ENCODE measurements at regions not wholly inside any gene's neighbourhood (a gene's known extent, or its start where the extent isn't known, plus 50 kb on each side); places are given as distances from the start of the nearest gene placed in this dataset.

- H3K27ac ChIP-seq: no peak overlapping the region
- ATAC-seq (no peak), DNase-seq (no peak)
- intact Hi-C loops (cut with DNase I): no loop called here
- TF ChIP-seq, protein P1, sequence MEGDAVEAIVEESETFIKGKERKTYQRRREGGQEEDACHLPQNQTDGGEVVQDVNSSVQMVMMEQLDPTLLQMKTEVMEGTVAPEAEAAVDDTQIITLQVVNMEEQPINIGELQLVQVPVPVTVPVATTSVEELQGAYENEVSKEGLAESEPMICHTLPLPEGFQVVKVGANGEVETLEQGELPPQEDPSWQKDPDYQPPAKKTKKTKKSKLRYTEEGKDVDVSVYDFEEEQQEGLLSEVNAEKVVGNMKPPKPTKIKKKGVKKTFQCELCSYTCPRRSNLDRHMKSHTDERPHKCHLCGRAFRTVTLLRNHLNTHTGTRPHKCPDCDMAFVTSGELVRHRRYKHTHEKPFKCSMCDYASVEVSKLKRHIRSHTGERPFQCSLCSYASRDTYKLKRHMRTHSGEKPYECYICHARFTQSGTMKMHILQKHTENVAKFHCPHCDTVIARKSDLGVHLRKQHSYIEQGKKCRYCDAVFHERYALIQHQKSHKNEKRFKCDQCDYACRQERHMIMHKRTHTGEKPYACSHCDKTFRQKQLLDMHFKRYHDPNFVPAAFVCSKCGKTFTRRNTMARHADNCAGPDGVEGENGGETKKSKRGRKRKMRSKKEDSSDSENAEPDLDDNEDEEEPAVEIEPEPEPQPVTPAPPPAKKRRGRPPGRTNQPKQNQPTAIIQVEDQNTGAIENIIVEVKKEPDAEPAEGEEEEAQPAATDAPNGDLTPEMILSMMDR (IDR thresholded peaks at IDR 0.05): no peak
- no peak for TF ChIP-seq POLR2A (IDR thresholded peaks at IDR 0.05)
- WGBS (ENCODE audit: insufficient coverage, low coverage, low lambda C conversion rate, missing lambda C conversion rate): no CpG with 5 or more reads among the region's 1 CpG
- H3K9me3 ChIP-seq: no peaks in the 10 kb centered on the region
- no peaks in the 10 kb centered on the region for H3K27me3 ChIP-seq
- H3K4me1 ChIP-seq: no peaks in the 10 kb centered on the region
- H3K36me3 ChIP-seq: no peaks in the 10 kb centered on the region
- H3K4me3 ChIP-seq: no peak overlapping the region
Measured at GRCh38 chrY:13551246-13551645, 71.4 kb upstream of the UTY start.

DNA sequence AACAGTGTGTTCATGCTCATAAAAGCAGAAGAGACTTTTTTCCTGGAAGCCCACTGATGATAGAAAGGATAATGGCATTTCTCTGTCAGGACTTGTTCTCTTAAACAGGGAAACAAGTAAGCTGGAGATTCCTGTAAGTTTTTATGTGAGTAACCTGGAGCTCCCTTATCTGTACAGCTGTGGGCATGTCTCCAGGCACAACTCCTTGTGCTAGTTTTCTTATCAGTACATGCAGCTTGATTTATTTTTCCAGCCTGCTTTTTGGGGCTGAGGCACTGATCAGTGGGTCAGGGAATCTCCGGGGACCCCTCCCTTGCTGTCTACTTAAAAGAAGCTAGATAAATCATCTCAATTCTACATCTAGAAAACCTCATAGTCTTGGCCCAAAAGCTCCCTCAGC lies 64.7 kb upstream of the UTY start:
- no peak overlapping the region for H3K4me3 ChIP-seq
- no peaks in the 10 kb centered on the region for H3K36me3 ChIP-seq
- ATAC-seq (no peak), DNase-seq (no peak)
- intact Hi-C loops (cut with DNase I): no loop called here
- no CpG with 5 or more reads among the region's 1 CpG for WGBS (ENCODE audit: insufficient coverage, low coverage, low lambda C conversion rate, missing lambda C conversion rate)
- H3K27me3 ChIP-seq: no peaks in the 10 kb centered on the region
- H3K9me3 ChIP-seq: no peaks in the 10 kb centered on the region
- TF ChIP-seq, protein P1 (IDR thresholded peaks at IDR 0.05): no peak
- no peak for TF ChIP-seq POLR2A (IDR thresholded peaks at IDR 0.05)
- H3K4me1 ChIP-seq: no peaks in the 10 kb centered on the region
- H3K27ac ChIP-seq: no peak overlapping the region

- Histone ChIP-seq H3K4me1 (no peaks in the 10 kb centered on the region), H3K27me3 (no peaks in the 10 kb centered on the region), H3K36me3 (no peaks in the 10 kb centered on the region), H3K9me3 (no peaks in the 10 kb centered on the region), H3K27ac (no peak overlapping the region), H3K4me3 (no peak overlapping the region)
- TF ChIP-seq, protein P1 (IDR thresholded peaks at IDR 0.05): no peak
- no peak for TF ChIP-seq POLR2A (IDR thresholded peaks at IDR 0.05)
- intact Hi-C loops (cut with DNase I): no loop called here
- DNase-seq (no peak), ATAC-seq (no peak)
- no CpG with 5 or more reads among the region's 1 CpG for WGBS (ENCODE audit: insufficient coverage, low coverage, low lambda C conversion rate, missing lambda C conversion rate)
Measured at GRCh38 chrY:13537919-13538318, 58.1 kb upstream of the UTY start.
